ENCODE measurements at regions not wholly inside any gene's neighbourhood (a gene's known extent, or its start where the extent isn't known, plus 50 kb on each side); places are given as distances from the start of the nearest gene placed in this dataset.

- Histone ChIP-seq H3K4me3 (no peak overlapping the region), H3K27ac (no peak overlapping the region), H3K4me1 (no peaks in the 10 kb centered on the region), H3K27me3 (no peaks in the 10 kb centered on the region), H3K36me3 (no peaks in the 10 kb centered on the region), H3K9me3 (no peaks in the 10 kb centered on the region)
- TF ChIP-seq CTCF (IDR thresholded peaks at IDR 0.05) (no peak), POLR2A (IDR thresholded peaks at IDR 0.05) (no peak), POLR2AphosphoS5 (IDR thresholded peaks at IDR 0.05) (no peak)
- intact Hi-C loops (cut with DNase I; ENCODE audit: low total_unique reads), result no loop called here
- no peak for DNase-seq (ENCODE audit: low spot score in 2 of 2)
Measured at GRCh38 chr2:223228871-223229270, 176.9 kb downstream of the KCNE4 start.

- H3K4me3 ChIP-seq, result no peak overlapping the region
- intact Hi-C loops (cut with DNase I; ENCODE audit: low total_unique reads), result no loop called here
- H3K27ac ChIP-seq, result peak overlapping the region; percentile 15 to 38
- DNase-seq (ENCODE audit: low spot score in 2 of 2), result peak in 1 of 2 donors; percentile 82
- no peaks in the 10 kb centered on the region for H3K9me3 ChIP-seq
- no peak for TF ChIP-seq CTCF (IDR thresholded peaks at IDR 0.05)
- no peak for TF ChIP-seq POLR2A (IDR thresholded peaks at IDR 0.05)
- no peak for TF ChIP-seq POLR2AphosphoS5 (IDR thresholded peaks at IDR 0.05)
- no peaks in the 10 kb centered on the region for H3K36me3 ChIP-seq
- H3K4me1 ChIP-seq, result no peaks in the 10 kb centered on the region
- no peaks in the 10 kb centered on the region for H3K27me3 ChIP-seq
Measured at GRCh38 chr2:223230352-223230751, 178.4 kb downstream of the KCNE4 start.

GRCh38 chr2:223232285-223232684, 180.3 kb downstream of the KCNE4 start:
- DNase-seq (ENCODE audit: low spot score in 2 of 2), result no peak
- Histone ChIP-seq H3K36me3 (no peaks in the 10 kb centered on the region), H3K4me1 (no peaks in the 10 kb centered on the region), H3K4me3 (no peak overlapping the region), H3K9me3 (no peaks in the 10 kb centered on the region), H3K27ac (no peak overlapping the region), H3K27me3 (no peaks in the 10 kb centered on the region)
- intact Hi-C loops (cut with DNase I; ENCODE audit: low total_unique reads), result no loop called here
- TF ChIP-seq CTCF (IDR thresholded peaks at IDR 0.05) (no peak), POLR2A (IDR thresholded peaks at IDR 0.05) (no peak)

- Histone ChIP-seq H3K27ac (no peak overlapping the region), H3K4me3 (no peak overlapping the region), H3K36me3 (no peaks in the 10 kb centered on the region), H3K4me1 (no peaks in the 10 kb centered on the region), H3K27me3 (no peaks in the 10 kb centered on the region), H3K9me3 (no peaks in the 10 kb centered on the region)
- no peak for DNase-seq (ENCODE audit: low spot score in 2 of 2)
- TF ChIP-seq CTCF (IDR thresholded peaks at IDR 0.05), result no peak
- intact Hi-C loops (cut with DNase I; ENCODE audit: low total_unique reads), result no loop called here
Measured at GRCh38 chr2:223232896-223233295, 180.9 kb downstream of the KCNE4 start.

- no peak for DNase-seq (ENCODE audit: low spot score in 2 of 2)
- Histone ChIP-seq H3K4me3 (no peak overlapping the region), H3K9me3 (no peaks in the 10 kb centered on the region), H3K27ac (no peak overlapping the region), H3K27me3 (no peaks in the 10 kb centered on the region), H3K4me1 (no peaks in the 10 kb centered on the region), H3K36me3 (no peaks in the 10 kb centered on the region)
- TF ChIP-seq POLR2A (IDR thresholded peaks at IDR 0.05) (no peak), CTCF (IDR thresholded peaks at IDR 0.05) (no peak), POLR2AphosphoS5 (IDR thresholded peaks at IDR 0.05) (no peak)
- intact Hi-C loops (cut with DNase I; ENCODE audit: low total_unique reads), result no loop called here
Measured at GRCh38 chr2:223235986-223236385, 184.0 kb downstream of the KCNE4 start.

All from breast epithelium (tissue), 4 donors.